Liver (tissue), 3 donors: ENCODE measurements at regions not wholly inside any gene's neighbourhood (a gene's known extent, or its start where the extent isn't known, plus 50 kb on each side); places are given as distances from the start of the nearest gene placed in this dataset.

Experiments used
- EGR1 ChIP-seq, 2 donors: IDR thresholded peaks; 2 replicates each; pipeline ENCODE4 v1.6.1; 2016 to 2018; ENCODE audit warnings: antibody characterized with exemption in 2 of 2, low read depth in 2 of 2
- FOXA2 ChIP-seq: IDR thresholded peaks from 2 replicates; pipeline ENCODE4 v1.6.1; 2016; ENCODE audit warnings: antibody characterized with exemption
- GABPA ChIP-seq, 2 donors: IDR thresholded peaks in 1 of 2; conservative IDR thresholded peaks in 1 of 2; 2 replicates each; pipeline ENCODE4 v1.6.1; 2016; ENCODE audit warnings: antibody characterized with exemption in 2 of 2, mild to moderate bottlenecking in 1 of 2, moderate library complexity in 1 of 2
- JUND ChIP-seq, 2 donors: IDR thresholded peaks; 2 replicates each; pipeline ENCODE4 v1.6.1; 2016; ENCODE audit warnings: antibody characterized with exemption in 2 of 2
- RXRA ChIP-seq, 2 donors: IDR thresholded peaks; 2 replicates each; pipeline ENCODE4 v1.6.1; 2017 to 2018; ENCODE audit warnings: antibody characterized with exemption in 2 of 2, mild to moderate bottlenecking in 1 of 2
- TAF1 ChIP-seq: conservative IDR thresholded peaks from 2 replicates; pipeline ENCODE4 v1.6.1; 2016; ENCODE audit warnings: antibody characterized with exemption, mild to moderate bottlenecking
- YY1 ChIP-seq: IDR thresholded peaks from 2 replicates; pipeline ENCODE4 v1.6.1; 2016; ENCODE audit warnings: antibody characterized with exemption, mild to moderate bottlenecking
- TF ChIP-seq, protein P1 (sequence below): IDR thresholded peaks from 2 replicates; pipeline ENCODE4 v1.6.1; 2016; ENCODE audit warnings: antibody characterized with exemption, mild to moderate bottlenecking
- TF ChIP-seq, protein P2 (sequence below): fragments of 150-350 bp; IDR thresholded peaks from 2 replicates; pipeline ENCODE4 v1.5.1; 2017; ENCODE audit warnings: improper control_type of control experiment, low read depth, low read length; ENCODE audit not compliant: missing input control
- TF ChIP-seq, protein P3 (sequence below): IDR thresholded peaks from 2 replicates; pipeline ENCODE4 v1.6.1; 2016; ENCODE audit warnings: antibody characterized with exemption
- TF ChIP-seq, protein P4 (sequence below): IDR thresholded peaks from 2 replicates; pipeline ENCODE4 v1.6.1; 2016; ENCODE audit warnings: antibody characterized with exemption
- donor health status: healthy.
- donor health status: healthy.

DNA sequence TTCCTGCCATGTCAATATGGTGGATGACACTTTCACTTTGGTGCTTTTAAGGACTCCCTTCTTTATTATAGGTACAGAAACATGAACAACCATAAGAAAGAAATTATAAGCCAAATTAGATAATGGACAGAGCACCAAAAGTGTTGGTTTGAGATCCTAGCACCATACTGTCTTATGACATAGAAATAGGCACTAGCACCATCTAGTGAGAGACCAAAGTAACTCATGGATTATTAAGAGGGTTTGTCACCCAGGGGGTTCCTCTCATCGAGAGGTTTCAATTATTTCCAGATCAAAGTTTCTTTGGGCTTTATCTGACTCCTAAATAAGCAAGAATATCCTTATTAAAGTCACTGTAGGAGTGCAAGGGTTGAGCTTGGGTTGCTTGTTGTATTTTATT, 153.0 kb upstream of the DIO2 start:
- TF ChIP-seq, protein P1, sequence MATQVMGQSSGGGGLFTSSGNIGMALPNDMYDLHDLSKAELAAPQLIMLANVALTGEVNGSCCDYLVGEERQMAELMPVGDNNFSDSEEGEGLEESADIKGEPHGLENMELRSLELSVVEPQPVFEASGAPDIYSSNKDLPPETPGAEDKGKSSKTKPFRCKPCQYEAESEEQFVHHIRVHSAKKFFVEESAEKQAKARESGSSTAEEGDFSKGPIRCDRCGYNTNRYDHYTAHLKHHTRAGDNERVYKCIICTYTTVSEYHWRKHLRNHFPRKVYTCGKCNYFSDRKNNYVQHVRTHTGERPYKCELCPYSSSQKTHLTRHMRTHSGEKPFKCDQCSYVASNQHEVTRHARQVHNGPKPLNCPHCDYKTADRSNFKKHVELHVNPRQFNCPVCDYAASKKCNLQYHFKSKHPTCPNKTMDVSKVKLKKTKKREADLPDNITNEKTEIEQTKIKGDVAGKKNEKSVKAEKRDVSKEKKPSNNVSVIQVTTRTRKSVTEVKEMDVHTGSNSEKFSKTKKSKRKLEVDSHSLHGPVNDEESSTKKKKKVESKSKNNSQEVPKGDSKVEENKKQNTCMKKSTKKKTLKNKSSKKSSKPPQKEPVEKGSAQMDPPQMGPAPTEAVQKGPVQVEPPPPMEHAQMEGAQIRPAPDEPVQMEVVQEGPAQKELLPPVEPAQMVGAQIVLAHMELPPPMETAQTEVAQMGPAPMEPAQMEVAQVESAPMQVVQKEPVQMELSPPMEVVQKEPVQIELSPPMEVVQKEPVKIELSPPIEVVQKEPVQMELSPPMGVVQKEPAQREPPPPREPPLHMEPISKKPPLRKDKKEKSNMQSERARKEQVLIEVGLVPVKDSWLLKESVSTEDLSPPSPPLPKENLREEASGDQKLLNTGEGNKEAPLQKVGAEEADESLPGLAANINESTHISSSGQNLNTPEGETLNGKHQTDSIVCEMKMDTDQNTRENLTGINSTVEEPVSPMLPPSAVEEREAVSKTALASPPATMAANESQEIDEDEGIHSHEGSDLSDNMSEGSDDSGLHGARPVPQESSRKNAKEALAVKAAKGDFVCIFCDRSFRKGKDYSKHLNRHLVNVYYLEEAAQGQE, result no peak
- TF ChIP-seq, protein P2, sequence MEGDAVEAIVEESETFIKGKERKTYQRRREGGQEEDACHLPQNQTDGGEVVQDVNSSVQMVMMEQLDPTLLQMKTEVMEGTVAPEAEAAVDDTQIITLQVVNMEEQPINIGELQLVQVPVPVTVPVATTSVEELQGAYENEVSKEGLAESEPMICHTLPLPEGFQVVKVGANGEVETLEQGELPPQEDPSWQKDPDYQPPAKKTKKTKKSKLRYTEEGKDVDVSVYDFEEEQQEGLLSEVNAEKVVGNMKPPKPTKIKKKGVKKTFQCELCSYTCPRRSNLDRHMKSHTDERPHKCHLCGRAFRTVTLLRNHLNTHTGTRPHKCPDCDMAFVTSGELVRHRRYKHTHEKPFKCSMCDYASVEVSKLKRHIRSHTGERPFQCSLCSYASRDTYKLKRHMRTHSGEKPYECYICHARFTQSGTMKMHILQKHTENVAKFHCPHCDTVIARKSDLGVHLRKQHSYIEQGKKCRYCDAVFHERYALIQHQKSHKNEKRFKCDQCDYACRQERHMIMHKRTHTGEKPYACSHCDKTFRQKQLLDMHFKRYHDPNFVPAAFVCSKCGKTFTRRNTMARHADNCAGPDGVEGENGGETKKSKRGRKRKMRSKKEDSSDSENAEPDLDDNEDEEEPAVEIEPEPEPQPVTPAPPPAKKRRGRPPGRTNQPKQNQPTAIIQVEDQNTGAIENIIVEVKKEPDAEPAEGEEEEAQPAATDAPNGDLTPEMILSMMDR, result no peak
- TF ChIP-seq YY1 (no peak), TAF1 (no peak), JUND (IDR thresholded peaks at IDR 0.05) (no peak), FOXA2 (no peak), EGR1 (IDR thresholded peaks at IDR 0.05; ENCODE audit: low read depth in 2 of 2) (no peak), GABPA (IDR thresholded peaks at IDR 0.05 in 1 of 2, conservative IDR thresholded peaks at IDR 0.05 in 1 of 2) (no peak), RXRA (IDR thresholded peaks at IDR 0.05) (no peak)
- TF ChIP-seq, protein P3, sequence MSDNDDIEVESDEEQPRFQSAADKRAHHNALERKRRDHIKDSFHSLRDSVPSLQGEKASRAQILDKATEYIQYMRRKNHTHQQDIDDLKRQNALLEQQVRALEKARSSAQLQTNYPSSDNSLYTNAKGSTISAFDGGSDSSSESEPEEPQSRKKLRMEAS, result no peak
- TF ChIP-seq, protein P4, sequence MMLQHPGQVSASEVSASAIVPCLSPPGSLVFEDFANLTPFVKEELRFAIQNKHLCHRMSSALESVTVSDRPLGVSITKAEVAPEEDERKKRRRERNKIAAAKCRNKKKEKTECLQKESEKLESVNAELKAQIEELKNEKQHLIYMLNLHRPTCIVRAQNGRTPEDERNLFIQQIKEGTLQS, result no peak
